Renal pelvis (tissue), 1 donor: ENCODE measurements at regions not wholly inside any gene's neighbourhood (a gene's known extent, or its start where the extent isn't known, plus 50 kb on each side); places are given as distances from the start of the nearest gene placed in this dataset.
A peak's percentile ranks its signal among the peaks of the same experiment; 100 is the strongest.
"Not testable (repeated sequence)": the region's sequence is repeated elsewhere in the genome, so short reads cannot be mapped to it uniquely, and the experiment has no call there.

Experiments used
- DNase-seq: peaks from one replicate; pipeline ENCODE4 v3.0.0-alpha.2; 2013

GRCh38 chr10:3342771-3343170, 170.2 kb upstream of the PITRM1 start:
- DNase-seq, result no peak

- DNase-seq, result no peak
Observed at GRCh38 chr10:3340127-3340730, 167.6 kb upstream of the PITRM1 start.

- no peak for DNase-seq
Observed at GRCh38 chr10:3339531-3339950, 167.0 kb upstream of the PITRM1 start.

GRCh38 chr10:3339121-3339520, 166.5 kb upstream of the PITRM1 start:
- no peak for DNase-seq

GRCh38 chr10:3337741-3338140, 165.2 kb upstream of the PITRM1 start:
- DNase-seq, result no peak

GRCh38 chr10:3336673-3337293, 164.2 kb upstream of the PITRM1 start:
- no peak for DNase-seq

- no peak for DNase-seq
Observed at GRCh38 chr10:3333426-3333825, 160.8 kb upstream of the PITRM1 start.

GRCh38 chr10:3331690-3332230, 159.2 kb upstream of the PITRM1 start:
- no peak for DNase-seq

GRCh38 chr10:3331187-3331586, 158.6 kb upstream of the PITRM1 start:
- no peak for DNase-seq

- no peak for DNase-seq
Observed at GRCh38 chr10:3330663-3331062, 158.1 kb upstream of the PITRM1 start.

GRCh38 chr10:3325954-3326750, 153.6 kb upstream of the PITRM1 start:
- DNase-seq, result no peak

- DNase-seq, result no peak
Observed at GRCh38 chr10:3324612-3325038, 152.0 kb upstream of the PITRM1 start.

GRCh38 chr10:3323865-3324498, 151.4 kb upstream of the PITRM1 start:
- no peak for DNase-seq

- no peak for DNase-seq
Observed at GRCh38 chr10:3321123-3321522, 148.5 kb upstream of the PITRM1 start.

- DNase-seq, result no peak
Observed at GRCh38 chr10:3319811-3320226, 147.2 kb upstream of the PITRM1 start.

GRCh38 chr10:3318480-3318807, 145.9 kb upstream of the PITRM1 start:
- not testable (repeated sequence) for DNase-seq

- DNase-seq, result not testable (repeated sequence)
Observed at GRCh38 chr10:3317553-3318479, 145.2 kb upstream of the PITRM1 start.

- not testable (repeated sequence) for DNase-seq
Observed at GRCh38 chr10:3314445-3315085, 142.0 kb upstream of the PITRM1 start.

GRCh38 chr10:3313784-3314444, 141.3 kb upstream of the PITRM1 start:
- peak; percentile 42 for DNase-seq

GRCh38 chr10:3312403-3312940, 139.9 kb upstream of the PITRM1 start:
- DNase-seq, result no peak
